GM11168 (cell line): ENCODE measurements at regions not wholly inside any gene's neighbourhood (a gene's known extent, or its start where the extent isn't known, plus 50 kb on each side); places are given as distances from the start of the nearest gene placed in this dataset.
"Not testable (repeated sequence)": the region's sequence is repeated elsewhere in the genome, so short reads cannot be mapped to it uniquely, and the experiment has no call there.

Source experiments
- in situ Hi-C: fragments of 300-500 bp; cut with MboI; formaldehyde crosslinking; loops from one replicate; pipeline ENCODE4 v1.12.0; 2022; ENCODE audit warnings: low sequenced_read_pairs; ENCODE audit not compliant: unreplicated experiment

DNA sequence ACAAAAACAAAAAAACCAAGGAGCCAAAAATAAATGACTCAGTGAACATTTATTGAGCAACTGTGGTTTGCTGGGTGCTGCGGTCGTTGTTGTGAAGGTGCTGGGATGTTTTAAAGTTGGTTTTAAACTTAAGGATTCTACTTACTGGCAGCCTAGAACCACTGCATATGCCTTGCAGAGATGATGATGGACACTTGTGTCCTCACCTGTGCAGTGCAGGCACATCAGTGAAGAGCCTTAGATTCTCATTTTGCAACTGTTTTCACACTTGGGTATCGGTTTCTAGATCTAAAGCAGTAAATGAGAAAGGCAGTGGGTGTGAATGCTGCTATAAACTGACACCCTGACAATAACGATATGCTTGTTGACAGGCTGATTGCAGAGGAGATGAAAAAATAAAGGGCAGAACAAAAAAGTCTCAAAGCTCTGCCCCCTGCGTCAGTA is 68.8 kb downstream of the UTRN start:
- in situ Hi-C loops = loop anchor here (5.0 kb wide), 1 partner anchor 103 kb away; no protein-coding TSS in a partner anchor

GRCh38 chr6:144359783-144360182 is 74.6 kb downstream of the UTRN start:
- in situ Hi-C loops = no loop called here

DNA sequence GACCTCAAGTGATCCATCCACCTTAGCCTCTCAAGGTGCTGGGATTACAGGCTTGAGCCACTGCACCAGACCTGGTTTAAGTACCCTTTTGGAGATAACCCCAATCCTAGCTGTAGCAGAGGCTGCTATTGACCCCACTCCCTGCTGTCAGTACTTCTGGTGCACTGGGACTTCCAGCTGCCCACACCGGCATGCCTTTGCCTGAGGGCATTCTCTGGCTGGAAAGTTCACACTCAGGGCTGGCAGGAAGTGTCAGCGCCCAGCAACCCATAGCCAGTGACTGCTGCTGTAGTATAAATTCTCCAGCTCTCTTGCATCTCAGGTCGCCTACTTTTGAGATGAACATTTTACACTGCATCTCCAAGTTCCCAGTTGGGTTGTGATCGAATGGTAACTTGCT is 75.3 kb downstream of the UTRN start:
- in situ Hi-C loops = no loop called here

GRCh38 chr6:144361016-144361415 is 75.9 kb downstream of the UTRN start:
- in situ Hi-C loops = no loop called here

GRCh38 chr6:144362042-144363018 is 77.2 kb downstream of the UTRN start:
- in situ Hi-C loops = no loop called here

GRCh38 chr6:144364208-144364720 is 79.1 kb downstream of the UTRN start:
- in situ Hi-C loops = no loop called here

- in situ Hi-C loops = no loop called here
Observed at GRCh38 chr6:144364782-144365181, 79.6 kb downstream of the UTRN start.

- in situ Hi-C loops = no loop called here
Observed at GRCh38 chr6:144365271-144365670, 80.1 kb downstream of the UTRN start.

DNA sequence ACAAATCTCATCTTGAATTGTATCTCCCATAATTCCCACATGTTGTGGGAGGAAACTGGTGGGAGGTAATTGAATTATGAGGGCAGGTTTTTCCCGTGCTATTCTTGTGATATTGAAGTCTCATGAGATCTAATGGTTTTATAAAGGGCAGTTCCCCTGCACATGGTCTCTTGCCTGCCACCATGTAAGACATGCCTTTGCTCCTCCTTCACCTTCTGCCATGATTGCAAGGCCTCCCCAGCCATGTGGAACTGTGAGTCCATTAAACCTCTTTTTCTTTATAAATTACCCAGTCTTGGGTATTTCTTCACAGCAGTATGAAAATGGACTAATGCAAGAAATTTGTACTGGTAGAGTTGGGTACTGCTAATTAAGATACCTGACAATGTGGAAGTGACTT is 84.6 kb downstream of the UTRN start:
- in situ Hi-C loops = not testable (repeated sequence)

DNA sequence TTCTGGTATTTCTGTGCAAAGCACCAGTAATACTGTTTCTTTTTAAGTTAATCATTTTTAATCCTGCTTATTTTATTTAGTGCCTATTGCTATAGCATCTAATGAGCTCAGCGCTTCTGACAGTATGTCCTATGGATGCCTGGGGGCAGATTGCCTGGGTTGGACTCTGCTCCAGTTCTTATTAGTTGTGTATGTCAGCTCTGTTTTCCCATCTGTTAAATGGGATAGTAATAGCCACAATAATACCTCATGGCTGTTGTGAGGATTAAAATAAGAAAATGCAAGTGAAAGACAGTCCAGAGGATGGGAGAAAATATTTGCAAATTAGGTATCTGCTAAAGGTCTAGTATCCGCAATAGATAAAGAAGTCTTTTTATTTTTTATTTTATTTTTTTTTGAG is 87.0 kb downstream of the UTRN start:
- in situ Hi-C loops = no loop called here

GRCh38 chr6:144372611-144373594 is 87.8 kb downstream of the UTRN start:
- in situ Hi-C loops = no loop called here

- in situ Hi-C loops = not testable (repeated sequence)
Observed at GRCh38 chr6:144374525-144374924, 89.4 kb downstream of the UTRN start.

DNA sequence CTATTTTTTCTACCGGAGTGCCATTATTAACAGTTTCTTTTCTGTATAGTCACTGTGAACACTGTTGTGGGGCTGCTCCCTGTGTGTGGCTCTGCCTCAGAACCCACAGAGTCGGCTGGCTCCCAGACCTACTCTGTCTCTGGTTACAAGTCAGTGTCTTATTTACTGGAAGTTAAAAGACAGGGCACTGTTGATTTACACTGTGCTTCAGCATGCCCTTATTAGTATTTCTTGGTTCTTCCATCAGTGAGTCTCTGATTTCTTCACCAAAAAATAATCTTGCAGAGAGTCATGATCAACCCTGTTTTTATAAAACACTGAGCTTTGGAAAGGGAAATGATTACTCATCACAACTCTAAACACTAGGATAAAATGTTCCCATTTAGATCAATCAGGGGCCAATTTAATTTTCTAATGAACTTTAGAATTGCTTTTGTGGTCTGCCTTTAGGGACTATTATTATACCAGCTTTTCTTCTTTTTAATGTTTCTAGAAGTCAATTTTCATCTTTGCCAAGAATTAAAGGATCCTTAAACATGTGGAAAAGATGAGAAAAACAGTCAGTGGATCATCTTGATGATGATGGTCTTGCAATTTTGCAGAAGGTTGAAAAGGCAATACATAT is 92.6 kb downstream of the UTRN start:
- in situ Hi-C loops = no loop called here

DNA sequence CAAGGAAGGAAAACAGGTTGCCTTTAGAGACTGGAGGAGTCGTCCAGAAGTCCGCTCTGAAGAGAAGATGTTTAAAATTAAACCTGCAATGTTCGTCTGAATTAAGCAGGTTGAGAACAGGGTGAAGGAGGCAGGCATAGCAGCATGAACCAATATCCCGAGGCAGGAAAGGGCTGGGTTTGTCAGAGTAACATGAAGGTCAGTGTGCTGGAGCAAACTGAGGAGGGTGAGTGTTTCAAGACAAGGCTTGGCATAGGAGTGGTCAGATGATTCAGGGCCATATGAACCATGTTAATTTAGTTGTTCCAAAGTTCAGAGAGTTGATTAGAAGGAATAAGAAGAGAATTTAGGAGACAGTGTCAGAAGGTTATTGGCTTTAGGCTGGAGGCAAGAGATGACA is 93.3 kb downstream of the UTRN start:
- in situ Hi-C loops = no loop called here

DNA sequence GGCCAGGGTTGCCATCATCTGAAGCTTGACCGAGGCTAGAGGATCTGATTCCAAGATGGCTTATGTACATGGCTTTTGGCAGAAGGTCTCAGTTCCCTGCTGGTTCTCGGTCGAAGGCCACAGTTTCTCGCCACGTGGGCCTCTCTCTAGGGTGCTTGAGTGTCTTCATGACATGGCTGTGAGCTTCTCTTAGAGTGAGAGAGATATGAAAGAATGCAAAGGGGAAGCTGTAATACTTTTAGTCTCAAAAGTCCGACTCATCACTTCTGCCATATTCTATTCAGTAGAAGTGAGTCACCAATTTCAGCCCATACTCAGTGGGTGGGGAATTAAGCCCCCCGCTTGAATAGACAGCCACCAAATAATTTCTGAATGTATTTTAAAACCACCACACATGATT is 94.2 kb downstream of the UTRN start:
- in situ Hi-C loops = no loop called here

- in situ Hi-C loops = not testable (repeated sequence)
Observed at GRCh38 chr6:144381499-144381898, 96.4 kb downstream of the UTRN start.

DNA sequence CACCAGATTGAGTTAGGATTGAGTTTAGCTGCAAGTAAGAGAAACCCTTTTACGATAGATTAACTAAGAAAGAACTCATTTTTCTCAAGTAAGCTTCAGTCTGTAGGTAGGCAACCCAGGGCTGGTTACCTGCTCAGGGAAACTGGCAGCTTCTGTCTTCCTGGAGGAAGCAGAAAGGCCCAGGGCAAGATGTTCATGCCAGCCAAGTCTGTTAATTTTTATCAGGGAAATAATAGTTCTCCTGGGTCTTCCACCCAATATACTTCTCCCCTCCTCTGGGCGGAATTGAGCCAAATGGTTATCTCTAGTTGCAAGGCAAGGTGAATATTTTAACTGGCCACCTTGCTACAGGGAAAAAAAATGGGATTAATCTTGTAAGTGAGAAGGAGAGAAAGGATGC is 98.2 kb downstream of the UTRN start:
- in situ Hi-C loops = no loop called here

DNA sequence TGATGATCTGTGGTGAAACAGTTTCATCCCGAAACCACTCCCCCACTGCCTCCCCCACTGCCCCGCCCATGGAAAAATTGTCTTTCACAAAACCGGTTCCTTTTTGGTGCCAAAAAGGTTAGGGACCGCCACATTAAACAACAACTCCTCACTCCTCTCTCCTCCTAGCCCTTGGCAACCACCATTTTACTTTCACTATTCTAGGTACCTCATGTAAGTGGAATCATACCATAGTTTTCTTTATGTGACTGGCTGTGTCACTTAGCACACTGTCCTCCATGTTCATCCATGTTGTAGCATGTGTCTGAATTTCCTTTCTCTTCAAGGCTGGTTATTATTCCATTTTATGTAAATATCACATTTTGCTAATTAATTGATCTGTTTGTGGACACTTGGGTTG is 99.3 kb downstream of the UTRN start:
- in situ Hi-C loops = no loop called here

- in situ Hi-C loops = not testable (repeated sequence)
Observed at GRCh38 chr6:144389474-144389873, 104.3 kb downstream of the UTRN start.

- in situ Hi-C loops = no loop called here
Observed at GRCh38 chr6:144390202-144390601, 105.1 kb downstream of the UTRN start.
